Stimulated activated CD4-positive, alpha-beta T cell treated with anti-CD3 and anti-CD28 coated beads, Interleukin-15, amount 100 ng/mL, for 48 hours (primary cell): ENCODE measurements at regions not wholly inside any gene's neighbourhood (a gene's known extent, or its start where the extent isn't known, plus 50 kb on each side); places are given as distances from the start of the nearest gene placed in this dataset.

Source experiments
- DNase-seq, 2 donors: peaks; one replicate each; pipeline ENCODE4 v3.0.0-alpha.2; 2020; ENCODE audit warnings: low read depth in 2 of 2

DNA sequence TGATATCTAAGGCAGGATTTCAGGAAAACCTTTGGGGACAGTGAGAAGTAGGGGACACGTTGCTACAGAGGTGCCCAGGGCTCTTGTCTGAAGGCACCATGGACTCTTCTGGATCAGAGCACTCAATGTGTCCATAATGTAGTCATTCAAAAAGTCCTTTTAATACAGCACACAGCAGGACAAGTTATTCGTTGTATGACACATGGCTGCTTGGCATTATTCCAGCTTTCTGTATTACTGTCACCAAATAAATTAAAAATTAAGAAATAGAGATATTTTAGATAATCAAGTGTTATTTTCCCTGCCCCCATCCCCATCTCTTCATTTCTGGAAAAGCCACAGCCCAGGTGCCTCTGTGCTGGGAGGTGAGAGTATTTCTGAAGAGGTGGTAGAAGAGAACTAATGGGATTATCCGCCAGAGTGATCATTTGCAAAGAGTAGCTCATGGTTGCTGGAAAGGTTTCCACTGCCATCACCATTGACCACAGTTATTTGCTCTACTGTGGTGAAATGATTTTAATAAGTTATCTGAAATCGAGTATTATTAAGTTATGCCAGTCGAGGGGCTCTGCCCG lies 83.0 kb downstream of the CXCL12 start:
- DNase-seq: no peak

GRCh38 chr10:44300666-44301649 lies 83.9 kb downstream of the CXCL12 start:
- no peak for DNase-seq

DNA sequence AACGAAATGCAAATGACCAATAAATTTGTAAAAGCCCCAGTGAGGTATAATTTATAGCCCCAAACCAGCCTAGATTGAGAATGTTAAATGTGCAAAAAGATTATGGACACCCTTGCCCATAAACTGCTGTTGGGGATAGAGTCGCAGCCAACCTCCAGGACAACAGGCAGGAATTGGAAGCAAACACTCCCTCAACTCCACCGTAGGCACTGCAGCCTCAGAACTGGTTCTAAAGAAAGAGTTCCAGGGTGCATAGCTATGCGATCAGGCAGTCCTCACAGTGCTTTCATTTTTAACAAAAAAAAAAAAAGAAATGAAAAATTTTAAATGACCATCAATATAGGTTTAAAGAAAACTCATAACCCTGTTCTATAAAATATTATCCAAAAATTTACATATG lies 86.2 kb downstream of the CXCL12 start:
- DNase-seq: no peak

DNA sequence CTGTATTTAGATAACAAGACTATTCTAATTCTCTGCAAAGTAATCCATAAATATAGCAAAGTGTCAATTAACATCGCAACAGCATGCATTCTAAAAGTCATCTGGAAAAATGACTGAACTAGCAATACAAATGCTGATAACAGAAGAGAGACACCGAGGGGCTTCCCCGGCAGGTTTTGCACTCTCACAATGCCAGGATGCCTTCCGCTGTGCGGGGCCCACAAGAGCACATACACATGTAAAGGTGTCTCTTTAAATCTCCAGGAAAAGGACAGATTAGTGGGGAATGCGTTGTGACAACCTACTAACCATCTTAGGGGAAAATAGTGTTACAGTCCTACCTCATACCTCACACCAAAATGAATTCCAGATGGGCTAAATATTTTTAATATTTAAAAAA lies 86.9 kb downstream of the CXCL12 start:
- DNase-seq: no peak

- no peak for DNase-seq
Measured at GRCh38 chr10:44295644-44296241, 89.2 kb downstream of the CXCL12 start.

GRCh38 chr10:44294726-44295412 lies 90.0 kb downstream of the CXCL12 start:
- DNase-seq: no peak

GRCh38 chr10:44293842-44294241 lies 91.1 kb downstream of the CXCL12 start:
- no peak for DNase-seq

DNA sequence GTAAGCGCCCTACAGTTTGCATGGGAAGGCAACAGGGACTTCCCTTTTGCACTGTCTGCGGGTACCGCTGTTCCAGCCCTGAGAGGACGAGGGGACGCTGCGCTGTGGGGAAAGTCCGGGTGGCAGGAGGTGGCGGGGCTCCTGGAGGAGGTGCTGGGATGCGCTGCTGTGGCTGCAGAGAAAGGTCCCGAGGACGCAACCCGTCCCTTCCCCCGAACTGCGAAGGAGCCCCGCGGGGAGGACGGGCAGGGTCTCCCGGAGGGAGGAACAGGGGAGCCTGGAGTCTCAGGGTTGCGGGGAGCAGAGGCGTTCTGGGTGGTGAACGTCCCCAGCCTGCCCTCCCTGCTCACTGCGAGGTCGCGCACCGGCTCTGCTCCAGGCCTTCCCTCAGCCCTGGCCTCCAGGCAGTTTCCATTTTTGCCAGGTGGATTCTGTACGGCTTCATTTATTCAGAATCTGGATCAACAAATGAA lies 91.6 kb downstream of the CXCL12 start:
- no peak for DNase-seq

DNA sequence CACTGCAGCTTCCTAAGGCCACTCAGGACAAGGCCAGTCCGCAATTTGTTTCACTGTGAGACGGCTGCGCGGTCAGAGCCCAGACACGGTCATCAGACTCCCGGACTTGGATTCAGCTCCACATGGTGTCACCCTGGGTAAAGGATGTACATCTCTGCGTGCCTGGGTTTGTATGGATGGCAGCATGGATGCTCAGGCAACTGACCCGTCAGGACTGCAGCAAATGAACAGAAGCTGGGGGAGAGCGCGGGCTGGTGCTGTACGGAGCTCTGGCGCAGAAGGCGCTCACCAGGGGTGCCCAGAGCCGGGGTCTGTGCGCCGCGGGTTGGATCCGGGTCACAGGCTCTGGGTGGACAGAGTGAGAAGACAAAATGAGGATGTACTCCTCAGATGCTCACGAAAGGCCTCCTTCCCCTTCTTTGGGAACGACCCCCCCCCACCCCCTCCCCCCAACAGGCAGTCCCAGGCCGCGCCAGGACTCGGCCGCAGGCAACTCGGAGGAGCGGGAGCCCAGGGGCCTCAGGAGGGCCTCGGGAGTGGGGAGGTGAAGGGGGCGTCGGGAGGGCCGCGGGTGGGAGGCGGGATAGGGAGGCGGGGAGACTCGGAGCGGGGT lies 92.4 kb downstream of the CXCL12 start:
- DNase-seq: no peak

DNA sequence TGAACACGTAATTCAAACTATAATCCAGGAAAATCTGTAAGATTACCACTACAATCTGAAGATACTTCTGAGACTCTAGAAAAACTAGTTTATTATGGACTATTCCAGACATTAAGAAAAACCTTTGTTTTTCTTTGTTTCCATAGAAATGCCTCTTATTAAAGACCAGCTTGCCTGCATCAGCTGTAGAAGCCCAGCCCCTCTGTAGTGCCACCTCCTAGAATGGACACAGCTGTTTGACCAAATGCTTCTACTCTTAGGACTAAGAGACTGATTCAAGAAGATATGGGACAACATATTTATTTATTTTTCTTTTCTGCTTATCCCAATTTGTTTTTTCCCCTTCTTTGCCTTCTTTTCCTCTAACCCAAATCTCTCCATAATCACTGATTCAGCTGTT lies 93.8 kb downstream of the CXCL12 start:
- DNase-seq: no peak

DNA sequence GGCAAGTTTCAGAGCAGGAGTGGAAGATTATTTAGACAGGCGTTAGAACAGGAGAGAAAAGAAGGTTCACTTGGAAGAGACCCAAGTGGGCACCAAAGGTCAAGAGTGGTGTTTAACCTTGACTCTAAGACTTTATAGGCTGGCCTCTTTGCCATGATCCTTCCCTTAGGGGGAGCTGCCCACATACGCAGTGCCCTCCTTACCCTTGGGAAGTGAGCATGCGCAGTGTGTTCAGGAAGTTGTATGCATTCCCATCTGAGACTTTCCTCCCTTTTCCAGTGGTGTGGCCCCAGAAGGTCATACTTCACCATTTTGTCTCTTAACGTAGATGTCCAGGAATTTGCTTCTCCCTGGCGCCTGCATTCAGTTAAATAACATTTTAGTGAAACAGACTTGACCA lies 95.8 kb downstream of the CXCL12 start:
- DNase-seq: no peak

GRCh38 chr10:44287408-44287807 lies 97.5 kb downstream of the CXCL12 start:
- DNase-seq: no peak

- DNase-seq: no peak
Measured at GRCh38 chr10:44284198-44285084, 100.5 kb downstream of the CXCL12 start.

GRCh38 chr10:44282626-44283300 lies 102.1 kb downstream of the CXCL12 start:
- DNase-seq: no peak

GRCh38 chr10:44281662-44282061 lies 103.2 kb downstream of the CXCL12 start:
- DNase-seq: no peak

- DNase-seq: no peak
Measured at GRCh38 chr10:44281089-44281613, 103.7 kb downstream of the CXCL12 start.

- DNase-seq: no peak
Measured at GRCh38 chr10:44280226-44281014, 104.5 kb downstream of the CXCL12 start.

DNA sequence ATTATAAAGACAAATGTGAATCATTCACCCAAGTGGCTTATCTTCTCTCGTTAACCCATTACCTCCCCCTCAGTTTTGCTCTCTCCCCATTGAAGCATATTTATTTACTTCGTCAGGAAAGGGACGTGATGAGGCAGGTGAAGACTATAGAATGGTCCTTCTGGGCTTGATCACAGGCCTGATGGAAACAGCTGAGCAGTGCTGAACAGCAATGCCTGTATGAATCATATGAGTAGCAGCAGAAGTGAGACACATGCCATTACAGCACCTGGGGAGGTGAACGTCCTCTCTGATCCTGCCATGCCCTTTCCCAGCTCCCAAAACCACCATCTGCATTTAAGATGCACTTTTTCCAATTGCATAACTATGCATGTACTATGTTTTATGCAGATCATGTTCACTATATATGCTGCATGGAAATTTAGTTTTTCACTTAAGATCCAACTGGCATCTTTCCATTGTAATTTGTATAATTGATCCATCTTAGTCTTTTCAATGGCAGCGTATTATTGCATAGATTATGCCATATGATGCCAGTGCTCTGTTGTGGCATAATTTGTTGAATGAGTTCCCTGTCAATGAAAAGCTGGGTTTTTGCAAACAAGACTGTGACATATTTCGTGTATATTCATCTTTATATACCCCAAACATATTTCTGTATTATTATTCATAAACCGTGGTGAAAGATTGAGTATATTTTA lies 105.3 kb downstream of the CXCL12 start:
- DNase-seq: no peak
